SK-N-SH (cell line): ENCODE measurements at regions not wholly inside any gene's neighbourhood (a gene's known extent, or its start where the extent isn't known, plus 50 kb on each side); places are given as distances from the start of the nearest gene placed in this dataset.

Experiments
- CTCF ChIA-PET: fragments of 300-600, 350-600 bp; formaldehyde crosslinking; extraction: SDS; loops from one replicate; lab custom pipeline; 2021; lab: Yijun Ruan, JAX
- POLR2A ChIA-PET: fragments of 350-600 bp; sonication (Branson Sonifier 250); formaldehyde crosslinking; extraction: SDS; loops from one replicate; lab custom pipeline; 2020; ENCODE audit warnings: antibody characterized with exemption, inconsistent platforms; lab: Yijun Ruan, JAX
- DNase-seq: peaks from one replicate; pipeline ENCODE4 v3.0.0; 2012
- H2AFZ ChIP-seq: fragments of 200-600 bp; sonication (generic); 2 replicates; pipeline ENCODE4 v1.8.1; 2016; ENCODE audit warnings: antibody characterized with exemption, mild to moderate bottlenecking, low read depth
- H3F3A ChIP-seq: fragments of 200-600 bp; sonication (generic); replicated peaks from 2 replicates; pipeline ENCODE3; 2016; ENCODE audit warnings: antibody characterized with exemption, mild to moderate bottlenecking; ENCODE audit not compliant: insufficient read depth
- H3K27ac ChIP-seq, 2 experiments: fragments of 200-500 bp in 1 of 2; fragments of 200-600 bp in 1 of 2; sonication (Bioruptor generic) in 1 of 2; sonication (generic), shearing (Covaris generic) in 1 of 2; 2 replicates each; pipeline versions ENCODE4 v1.5.1 to v1.6.1; 2014 to 2016; ENCODE audit warnings: low read depth in 2 of 2, inconsistent platforms in 1 of 2, low read length in 1 of 2, mild to moderate bottlenecking in 1 of 2, mixed read lengths in 1 of 2
- H3K27me3 ChIP-seq: fragments of 200-600 bp; sonication (generic), shearing (Covaris generic); 2 replicates; pipeline ENCODE4 v1.6.1; 2016; ENCODE audit warnings: mixed run types; ENCODE audit not compliant: insufficient read depth
- H3K36me3 ChIP-seq, 2 experiments: fragments of 200-500 bp in 1 of 2; fragments of 200-600 bp in 1 of 2; sonication (Bioruptor generic) in 1 of 2; sonication (generic) in 1 of 2; replicated peaks in 1 of 2; 2 replicates each; pipeline versions ENCODE3 to v1.5.1; 2014 to 2016; ENCODE audit warnings: low read length in 1 of 2, mild to moderate bottlenecking in 1 of 2; ENCODE audit not compliant: insufficient read depth in 2 of 2, control insufficient read depth in 1 of 2
- H3K4me1 ChIP-seq, 2 experiments: fragments of 200-500 bp in 1 of 2; fragments of 200-600 bp in 1 of 2; sonication (Bioruptor generic) in 1 of 2; sonication (generic), shearing (Covaris generic) in 1 of 2; 2 replicates each; pipeline versions ENCODE4 v1.5.1 to v1.6.1; 2014 to 2016; ENCODE audit warnings: low read depth in 1 of 2, low read length in 1 of 2, mixed run types in 1 of 2; ENCODE audit not compliant: insufficient read depth in 2 of 2, control insufficient read depth in 1 of 2
- H3K4me2 ChIP-seq: fragments of 200-600 bp; sonication (generic), shearing (Covaris generic); 2 replicates; pipeline ENCODE4 v1.6.1; 2017; ENCODE audit warnings: mixed run types
- H3K4me3 ChIP-seq, 2 experiments: fragments of 200-500 bp in 1 of 2; fragments of 200-600 bp in 1 of 2; sonication (Bioruptor generic) in 1 of 2; sonication (generic), shearing (Covaris generic) in 1 of 2; 2 replicates each; pipeline versions ENCODE4 v1.5.1 to v1.8.1; 2014 to 2016; ENCODE audit warnings: low read depth in 2 of 2, inconsistent platforms in 1 of 2, low read length in 1 of 2, mild to moderate bottlenecking in 1 of 2, mixed read lengths in 1 of 2, moderate library complexity in 1 of 2
- H3K79me2 ChIP-seq: fragments of 200-600 bp; sonication (generic); 2 replicates; pipeline ENCODE4 v1.8.1; 2017; ENCODE audit warnings: mild to moderate bottlenecking; ENCODE audit not compliant: insufficient read depth
- H3K9ac ChIP-seq: fragments of 200-600 bp; sonication (generic); 2 replicates; pipeline ENCODE4 v1.6.1; 2017; ENCODE audit warnings: mixed run types
- H3K9me2 ChIP-seq: fragments of 200-600 bp; sonication (generic); 2 replicates; pipeline ENCODE4 v1.6.1; 2017; ENCODE audit warnings: mixed run types
- H3K9me3 ChIP-seq: fragments of 200-600 bp; sonication (generic); 2 replicates; pipeline ENCODE4 v1.6.1; 2017; ENCODE audit warnings: mixed run types, mild to moderate bottlenecking, moderate library complexity
- H4K20me1 ChIP-seq: fragments of 200-600 bp; sonication (generic); 2 replicates; pipeline ENCODE4 v1.6.1; 2017; ENCODE audit warnings: mild to moderate bottlenecking, mixed run types; ENCODE audit not compliant: insufficient read depth
- CHD2 ChIP-seq: fragments of 150-350 bp; IDR thresholded peaks from 2 replicates; pipeline ENCODE4 v1.6.1; 2018; ENCODE audit warnings: low read length; ENCODE audit not compliant: partially characterized antibody
- ELF1 ChIP-seq: IDR thresholded peaks from 2 replicates; pipeline ENCODE4 v1.4.0; 2012
- EP300 ChIP-seq, 2 experiments: IDR thresholded peaks; 2 replicates each; pipeline versions ENCODE4 v1.4.0 to v1.6.1; 2012; ENCODE audit warnings: borderline replicate concordance in 1 of 2, low read depth in 1 of 2, low read length in 1 of 2
- EZH2phosphoT487 ChIP-seq: fragments of 200-600 bp; sonication (generic); IDR thresholded peaks from 2 replicates; pipeline ENCODE4 v1.6.1; 2017; ENCODE audit warnings: low read depth, mixed run types, mild to moderate bottlenecking, antibody characterized with exemption, moderate library complexity, borderline replicate concordance
- FOSL2 ChIP-seq: IDR thresholded peaks from 2 replicates; pipeline ENCODE4 v1.4.0; 2012; ENCODE audit warnings: low read depth, mild to moderate bottlenecking, moderate library complexity, borderline replicate concordance
- FOXJ3 ChIP-seq: sonication (generic); formaldehyde crosslinking; IDR thresholded peaks from 2 replicates; pipeline ENCODE4 v1.5.1; 2020; ENCODE audit warnings: mild to moderate bottlenecking, missing genetic modification reagents
- FOXM1 ChIP-seq: IDR thresholded peaks from 2 replicates; pipeline ENCODE4 v1.4.0; 2012; ENCODE audit warnings: low read depth, mild to moderate bottlenecking
- IRF3 ChIP-seq: fragments of 150-350 bp; IDR thresholded peaks from 2 replicates; pipeline ENCODE4 v1.6.1; 2016; ENCODE audit warnings: mild to moderate bottlenecking, low read depth, low read length
- MAX ChIP-seq: IDR thresholded peaks from 2 replicates; pipeline ENCODE4 v1.4.0; 2012; ENCODE audit warnings: low read depth
- MEF2A ChIP-seq: IDR thresholded peaks from 2 replicates; pipeline ENCODE4 v1.4.0; 2012; ENCODE audit warnings: low read depth, borderline replicate concordance
- MXI1 ChIP-seq: IDR thresholded peaks from 2 replicates; pipeline ENCODE4 v1.6.1; 2012; ENCODE audit warnings: mild to moderate bottlenecking, low read depth, low read length, improper control_type of control experiment
- NFIC ChIP-seq: IDR thresholded peaks from 2 replicates; pipeline ENCODE4 v1.4.0; 2012; ENCODE audit warnings: borderline replicate concordance
- NRF1 ChIP-seq: IDR thresholded peaks from 2 replicates; pipeline ENCODE4 v1.6.1; 2012; ENCODE audit warnings: low read depth, mild to moderate bottlenecking, low read length
- POLR2AphosphoS5 ChIP-seq: IDR thresholded peaks from 2 replicates; pipeline ENCODE4 v1.6.1; 2012; ENCODE audit warnings: low read depth, low read length
- RAD21 ChIP-seq: IDR thresholded peaks from 2 replicates; pipeline ENCODE4 v1.6.1; 2012; ENCODE audit warnings: mild to moderate bottlenecking, low read length
- RCOR1 ChIP-seq: fragments of 150-350 bp; IDR thresholded peaks from 2 replicates; pipeline ENCODE4 v1.6.1; 2017; ENCODE audit warnings: antibody characterized with exemption, low read length
- REST ChIP-seq: IDR thresholded peaks from 2 replicates; pipeline ENCODE4 v1.6.1; 2012; ENCODE audit warnings: mild to moderate bottlenecking, low read depth, low read length, moderate library complexity
- RXRA ChIP-seq: IDR thresholded peaks from 2 replicates; pipeline ENCODE4 v1.4.0; 2012; ENCODE audit warnings: low read depth, mild to moderate bottlenecking, borderline replicate concordance
- TAF1 ChIP-seq: IDR thresholded peaks from 2 replicates; pipeline ENCODE4 v1.6.1; 2012; ENCODE audit warnings: low read depth, mild to moderate bottlenecking, low read length, moderate library complexity, borderline replicate concordance
- USF1 ChIP-seq: IDR thresholded peaks from 2 replicates; pipeline ENCODE4 v1.4.0; 2012; ENCODE audit warnings: low read depth, borderline replicate concordance

DNA sequence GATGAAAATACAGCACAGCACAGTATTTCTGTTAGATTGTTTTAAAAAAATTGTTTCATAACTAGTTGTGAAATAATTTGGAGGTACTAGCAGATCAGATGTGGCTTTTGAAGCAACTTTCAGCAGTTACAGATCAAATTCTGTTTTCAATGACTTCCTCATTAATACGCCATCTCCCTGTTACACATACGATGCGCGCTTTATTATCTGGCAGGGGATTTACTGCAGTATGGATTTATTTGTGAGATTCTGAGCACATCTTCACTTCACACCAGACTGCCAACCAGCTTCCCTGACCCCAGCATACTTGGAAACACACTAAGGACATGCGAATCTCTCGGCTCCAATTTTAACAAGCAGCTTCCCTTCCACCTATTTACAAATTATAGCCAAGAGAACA lies 235.5 kb upstream of the DIAPH2 start (continued):
- TF ChIP-seq CHD2: no peak
- no peak for TF ChIP-seq NRF1
- no peak for TF ChIP-seq REST
- TF ChIP-seq RCOR1: no peak
- TF ChIP-seq EP300 (IDR thresholded peaks at IDR 0.05; ENCODE audit: borderline replicate concordance in 1 of 2, low read depth in 1 of 2, low read length in 1 of 2): no peak
- no peak for TF ChIP-seq FOXJ3 (CRISPR knock-in tag)

DNA sequence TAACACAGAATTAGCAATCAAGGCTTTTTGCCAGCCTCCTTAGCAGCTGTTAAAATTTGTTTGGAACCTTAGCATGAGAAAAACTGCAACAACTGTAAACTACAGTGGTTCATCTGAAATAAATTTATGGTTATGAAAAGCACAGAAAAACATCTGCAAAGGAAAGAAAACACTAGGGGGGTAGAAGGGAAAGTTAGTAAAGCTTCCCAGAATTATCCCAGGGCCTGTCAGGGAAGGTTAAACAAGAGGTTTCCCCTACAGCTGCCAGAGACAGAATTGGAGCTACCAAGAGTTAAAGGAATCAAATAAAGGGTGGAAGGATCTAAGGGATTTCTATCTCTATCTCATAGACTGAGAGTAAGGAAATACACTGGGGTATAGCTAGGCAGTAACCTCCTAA lies 234.7 kb upstream of the DIAPH2 start:
- Histone ChIP-seq H3K9me3 (no peaks in the 10 kb centered on the region), H3K27ac (no peak overlapping the region), H3K36me3 (no peaks in the 10 kb centered on the region), H3K79me2 (no peaks in the 10 kb centered on the region), H3K4me2 (no peak overlapping the region), H2AFZ (no peak overlapping the region), H3F3A (no peaks in the 10 kb centered on the region), H3K4me1 (no peaks in the 10 kb centered on the region), H3K9me2 (no peaks in the 10 kb centered on the region), H4K20me1 (no peaks in the 10 kb centered on the region), H3K4me3 (no peak overlapping the region), H3K9ac (no peak overlapping the region), H3K27me3 (no peaks in the 10 kb centered on the region)
- ChIA-PET CTCF (no interaction called here), POLR2A (no interaction called here)
- DNase-seq: no peak
- TF ChIP-seq FOXM1 (no peak), RXRA (no peak), ELF1 (no peak), RAD21 (no peak), EZH2phosphoT487 (no peak), USF1 (no peak), MXI1 (no peak), TAF1 (no peak), NFIC (no peak), IRF3 (no peak), RCOR1 (no peak), POLR2AphosphoS5 (no peak), MEF2A (no peak), FOSL2 (no peak), MAX (no peak)
